ENCODE measurements at regions not wholly inside any gene's neighbourhood (a gene's known extent, or its start where the extent isn't known, plus 50 kb on each side); places are given as distances from the start of the nearest gene placed in this dataset.

GRCh38 chr6:133612459-133612858, 276.5 kb upstream of the TCF21 start:
- no peak for TF ChIP-seq CTCF (IDR thresholded peaks at IDR 0.05)
- DNase-seq, result no peak
- Histone ChIP-seq H3K4me1 (no peaks in the 10 kb centered on the region), H3K36me3 (no peaks in the 10 kb centered on the region), H3K27ac (no peak overlapping the region), H3K27me3 (no peaks in the 10 kb centered on the region), H3K9me3 (no peaks in the 10 kb centered on the region), H3K4me3 (no peak overlapping the region)
- ATAC-seq, result no peak
- intact Hi-C loops (cut with DNase I), result no loop called here
- FAIRE-seq, result no peak

GRCh38 chr6:133613211-133613610, 275.7 kb upstream of the TCF21 start:
- WGBS, 2 donors, result 45 to 53% methylated on average over 3 of the region's 3 CpGs
- H3K36me3 ChIP-seq, result no peaks in the 10 kb centered on the region

GRCh38 chr6:133621751-133622150, 267.2 kb upstream of the TCF21 start:
- ATAC-seq (peak in 1 of 4 donors; percentile 38), FAIRE-seq (no peak)
- no peaks in the 10 kb centered on the region for H3K27me3 ChIP-seq

More at GRCh38 chr6:133613211-133613610, 275.7 kb upstream of the TCF21 start:
- H3K27ac ChIP-seq, result no peak overlapping the region
- no peaks in the 10 kb centered on the region for H3K27me3 ChIP-seq
- no peak for DNase-seq
- ATAC-seq, result no peak
- intact Hi-C loops (cut with DNase I), result no loop called here
- H3K9me3 ChIP-seq, result no peaks in the 10 kb centered on the region
- H3K4me3 ChIP-seq, result no peak overlapping the region
- FAIRE-seq, result no peak
- no peaks in the 10 kb centered on the region for H3K4me1 ChIP-seq
- no peak for TF ChIP-seq CTCF (IDR thresholded peaks at IDR 0.05)

GRCh38 chr6:133623065-133623464, 265.8 kb upstream of the TCF21 start:
- no peak overlapping the region for H3K4me3 ChIP-seq
- no peaks in the 10 kb centered on the region for H3K27me3 ChIP-seq
- DNase-seq (no peak), FAIRE-seq (no peak), ATAC-seq (no peak)
- 15 to 30% methylated on average over 1 of the region's 1 CpG for WGBS, 2 donors
- H3K9me3 ChIP-seq, result no peaks in the 10 kb centered on the region
- intact Hi-C loops (cut with DNase I), result no loop called here
- H3K4me1 ChIP-seq, result no peaks in the 10 kb centered on the region
- H3K36me3 ChIP-seq, result no peaks in the 10 kb centered on the region
- no peak overlapping the region for H3K27ac ChIP-seq
- TF ChIP-seq CTCF (IDR thresholded peaks at IDR 0.05), result no peak

More at GRCh38 chr6:133621751-133622150, 267.2 kb upstream of the TCF21 start:
- Histone ChIP-seq H3K36me3 (no peaks in the 10 kb centered on the region), H3K4me3 (no peak overlapping the region), H3K9me3 (no peaks in the 10 kb centered on the region), H3K27ac (no peak overlapping the region), H3K4me1 (no peaks in the 10 kb centered on the region)
- TF ChIP-seq CTCF (IDR thresholded peaks at IDR 0.05), result no peak
- intact Hi-C loops (cut with DNase I), result no loop called here
- no peak for DNase-seq

GRCh38 chr6:133623621-133624020, 265.3 kb upstream of the TCF21 start:
- DNase-seq, result no peak
- H3K27me3 ChIP-seq, result no peaks in the 10 kb centered on the region
- no peak for FAIRE-seq
- WGBS, 2 donors, result 48 to 60% methylated on average over 2 of the region's 2 CpGs
- intact Hi-C loops (cut with DNase I), result no loop called here
- no peak overlapping the region for H3K4me3 ChIP-seq
- H3K4me1 ChIP-seq, result no peaks in the 10 kb centered on the region
- no peak overlapping the region for H3K27ac ChIP-seq
- no peak for TF ChIP-seq CTCF (IDR thresholded peaks at IDR 0.05)
- no peaks in the 10 kb centered on the region for H3K36me3 ChIP-seq
- ATAC-seq, result no peak
- no peaks in the 10 kb centered on the region for H3K9me3 ChIP-seq
